ENCODE measurements at regions not wholly inside any gene's neighbourhood (a gene's known extent, or its start where the extent isn't known, plus 50 kb on each side); places are given as distances from the start of the nearest gene placed in this dataset.

DNA sequence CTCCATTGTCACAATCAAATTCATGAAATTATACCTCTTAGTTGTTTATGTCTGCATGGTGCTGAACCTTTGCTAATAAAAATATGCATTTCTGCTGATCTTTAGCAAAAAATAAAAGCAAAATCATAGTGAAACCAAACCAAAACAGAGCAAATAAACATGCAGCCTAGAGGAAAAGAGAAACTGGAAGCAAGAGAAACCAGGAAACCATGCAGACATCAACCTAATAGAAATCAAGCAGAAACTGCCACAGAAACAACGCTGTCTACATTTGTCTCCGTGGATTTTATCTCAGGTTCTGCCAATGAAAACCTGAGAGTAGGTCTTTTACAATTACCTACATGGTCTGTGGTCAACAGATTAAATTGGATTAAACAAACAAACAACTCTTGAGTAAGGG, 173.7 kb downstream of the SYT10 start:
- TF ChIP-seq, protein P1, sequence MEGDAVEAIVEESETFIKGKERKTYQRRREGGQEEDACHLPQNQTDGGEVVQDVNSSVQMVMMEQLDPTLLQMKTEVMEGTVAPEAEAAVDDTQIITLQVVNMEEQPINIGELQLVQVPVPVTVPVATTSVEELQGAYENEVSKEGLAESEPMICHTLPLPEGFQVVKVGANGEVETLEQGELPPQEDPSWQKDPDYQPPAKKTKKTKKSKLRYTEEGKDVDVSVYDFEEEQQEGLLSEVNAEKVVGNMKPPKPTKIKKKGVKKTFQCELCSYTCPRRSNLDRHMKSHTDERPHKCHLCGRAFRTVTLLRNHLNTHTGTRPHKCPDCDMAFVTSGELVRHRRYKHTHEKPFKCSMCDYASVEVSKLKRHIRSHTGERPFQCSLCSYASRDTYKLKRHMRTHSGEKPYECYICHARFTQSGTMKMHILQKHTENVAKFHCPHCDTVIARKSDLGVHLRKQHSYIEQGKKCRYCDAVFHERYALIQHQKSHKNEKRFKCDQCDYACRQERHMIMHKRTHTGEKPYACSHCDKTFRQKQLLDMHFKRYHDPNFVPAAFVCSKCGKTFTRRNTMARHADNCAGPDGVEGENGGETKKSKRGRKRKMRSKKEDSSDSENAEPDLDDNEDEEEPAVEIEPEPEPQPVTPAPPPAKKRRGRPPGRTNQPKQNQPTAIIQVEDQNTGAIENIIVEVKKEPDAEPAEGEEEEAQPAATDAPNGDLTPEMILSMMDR (IDR thresholded peaks at IDR 0.05; ENCODE audit: poor library complexity) = no peak
- TF ChIP-seq EZH2phosphoT487 (IDR thresholded peaks at IDR 0.05; ENCODE audit: low read depth, severe bottlenecking, unreplicated experiment) = no peak

Measured in hepatocyte (in vitro differentiated cells).